ENCODE measurements at regions not wholly inside any gene's neighbourhood (a gene's known extent, or its start where the extent isn't known, plus 50 kb on each side); places are given as distances from the start of the nearest gene placed in this dataset.

GRCh38 chr5:148733601-148734438, 79.5 kb upstream of the HTR4 start:
- H4K91ac ChIP-seq (ENCODE audit: low read depth, low read length), result no peak overlapping the region
- no peaks in the 10 kb centered on the region for H3K27me3 ChIP-seq (ENCODE audit: insufficient read depth, low read length)
- no peak overlapping the region for H2BK120ac ChIP-seq (ENCODE audit: insufficient read depth, low read length, poor library complexity)
- H3K9me3 ChIP-seq (ENCODE audit: insufficient read depth, low read depth, low read length), result no peaks in the 10 kb centered on the region
- H3K14ac ChIP-seq (ENCODE audit: low read length), result no peak overlapping the region
- no peak overlapping the region for H2AK5ac ChIP-seq (ENCODE audit: low read length)
- no peaks in the 10 kb centered on the region for H3K79me1 ChIP-seq (ENCODE audit: low read length)
- no CpG with 5 or more reads among the region's 11 CpGs for WGBS (ENCODE audit: extremely low coverage, insufficient coverage, insufficient read length)
- H3K36me3 ChIP-seq (ENCODE audit: control insufficient read depth in 1 of 2, insufficient read depth in 2 of 2, low read length in 2 of 2), result no peaks in the 10 kb centered on the region
- H4K12ac ChIP-seq (ENCODE audit: low read depth, low read length), result no peak overlapping the region
- H2AFZ ChIP-seq (ENCODE audit: insufficient read depth, low read length, poor library complexity), result no peak overlapping the region
- H3K4ac ChIP-seq (ENCODE audit: low read depth, low read length), result no peak overlapping the region
- DNase-seq, result peak; percentile 74 to 92
- H3K27ac ChIP-seq (ENCODE audit: low read depth, low read length), result no peak overlapping the region
- no peak overlapping the region for H2BK5ac ChIP-seq (ENCODE audit: low read depth, low read length, poor library complexity)
- no peak overlapping the region for H3K18ac ChIP-seq (ENCODE audit: low read length)
- no peak overlapping the region for H3K4me3 ChIP-seq (ENCODE audit: low read depth, low read length)
- no peaks in the 10 kb centered on the region for H3K4me1 ChIP-seq (ENCODE audit: control insufficient read depth in 1 of 2, insufficient read depth in 2 of 2, low read length in 2 of 2)
- no peak overlapping the region for H4K8ac ChIP-seq (ENCODE audit: low read depth, low read length)
- no peaks in the 10 kb centered on the region for H3K79me2 ChIP-seq (ENCODE audit: control insufficient read depth, insufficient read depth, low read length, poor library complexity)
- no peak overlapping the region for H2BK12ac ChIP-seq (ENCODE audit: low read length)
- no peak overlapping the region for H3K4me2 ChIP-seq (ENCODE audit: low read length)
- no peak overlapping the region for H3K23ac ChIP-seq (ENCODE audit: low read length)
- no peak overlapping the region for H3K9ac ChIP-seq (ENCODE audit: low read length)

- no peak overlapping the region for H3K4ac ChIP-seq (ENCODE audit: low read depth, low read length)
- no peak overlapping the region for H2AFZ ChIP-seq (ENCODE audit: insufficient read depth, low read length, poor library complexity)
- no peak overlapping the region for H3K23ac ChIP-seq (ENCODE audit: low read length)
- no peaks in the 10 kb centered on the region for H3K9me3 ChIP-seq (ENCODE audit: insufficient read depth, low read depth, low read length)
- no peak overlapping the region for H2BK5ac ChIP-seq (ENCODE audit: low read depth, low read length, poor library complexity)
- no peaks in the 10 kb centered on the region for H3K79me1 ChIP-seq (ENCODE audit: low read length)
- H3K4me1 ChIP-seq (ENCODE audit: control insufficient read depth in 1 of 2, insufficient read depth in 2 of 2, low read length in 2 of 2), result no peaks in the 10 kb centered on the region
- no peak overlapping the region for H3K18ac ChIP-seq (ENCODE audit: low read length)
- H3K9ac ChIP-seq (ENCODE audit: low read length), result no peak overlapping the region
- H3K4me2 ChIP-seq (ENCODE audit: low read length), result no peak overlapping the region
- no peaks in the 10 kb centered on the region for H3K27me3 ChIP-seq (ENCODE audit: insufficient read depth, low read length)
- H3K27ac ChIP-seq (ENCODE audit: low read depth, low read length), result no peak overlapping the region
- H2AK5ac ChIP-seq (ENCODE audit: low read length), result no peak overlapping the region
- no peak for DNase-seq
- H4K12ac ChIP-seq (ENCODE audit: low read depth, low read length), result no peak overlapping the region
- H2BK120ac ChIP-seq (ENCODE audit: insufficient read depth, low read length, poor library complexity), result no peak overlapping the region
- H4K8ac ChIP-seq (ENCODE audit: low read depth, low read length), result no peak overlapping the region
- no peak overlapping the region for H3K4me3 ChIP-seq (ENCODE audit: low read depth, low read length)
- H2BK12ac ChIP-seq (ENCODE audit: low read length), result no peak overlapping the region
- no peak overlapping the region for H4K91ac ChIP-seq (ENCODE audit: low read depth, low read length)
- H3K36me3 ChIP-seq (ENCODE audit: control insufficient read depth in 1 of 2, insufficient read depth in 2 of 2, low read length in 2 of 2), result no peaks in the 10 kb centered on the region
- no peaks in the 10 kb centered on the region for H3K79me2 ChIP-seq (ENCODE audit: control insufficient read depth, insufficient read depth, low read length, poor library complexity)
- no peak overlapping the region for H3K14ac ChIP-seq (ENCODE audit: low read length)
Observed at GRCh38 chr5:148734518-148734917, 80.2 kb upstream of the HTR4 start.

- Histone ChIP-seq H3K27ac (ENCODE audit: low read depth, low read length) (no peak overlapping the region), H3K14ac (ENCODE audit: low read length) (no peak overlapping the region), H2BK120ac (ENCODE audit: insufficient read depth, low read length, poor library complexity) (no peak overlapping the region), H3K23ac (ENCODE audit: low read length) (peak overlapping the region; percentile 70), H3K79me1 (ENCODE audit: low read length) (no peaks in the 10 kb centered on the region), H3K27me3 (ENCODE audit: insufficient read depth, low read length) (no peaks in the 10 kb centered on the region), H4K8ac (ENCODE audit: low read depth, low read length) (no peak overlapping the region), H3K79me2 (ENCODE audit: control insufficient read depth, insufficient read depth, low read length, poor library complexity) (no peaks in the 10 kb centered on the region), H3K4me1 (ENCODE audit: control insufficient read depth in 1 of 2, insufficient read depth in 2 of 2, low read length in 2 of 2) (no peaks in the 10 kb centered on the region), H4K91ac (ENCODE audit: low read depth, low read length) (no peak overlapping the region), H3K4ac (ENCODE audit: low read depth, low read length) (no peak overlapping the region), H3K4me3 (ENCODE audit: low read depth, low read length) (no peak overlapping the region), H2AFZ (ENCODE audit: insufficient read depth, low read length, poor library complexity) (no peak overlapping the region), H3K9me3 (ENCODE audit: insufficient read depth, low read depth, low read length) (no peaks in the 10 kb centered on the region), H3K9ac (ENCODE audit: low read length) (no peak overlapping the region), H2BK5ac (ENCODE audit: low read depth, low read length, poor library complexity) (no peak overlapping the region), H3K36me3 (ENCODE audit: control insufficient read depth in 1 of 2, insufficient read depth in 2 of 2, low read length in 2 of 2) (no peaks in the 10 kb centered on the region), H4K12ac (ENCODE audit: low read depth, low read length) (no peak overlapping the region), H3K4me2 (ENCODE audit: low read length) (no peak overlapping the region), H2AK5ac (ENCODE audit: low read length) (no peak overlapping the region), H2BK12ac (ENCODE audit: low read length) (no peak overlapping the region), H3K18ac (ENCODE audit: low read length) (no peak overlapping the region)
- DNase-seq, result no peak
- no CpG with 5 or more reads among the region's 2 CpGs for WGBS (ENCODE audit: extremely low coverage, insufficient coverage, insufficient read length)
Observed at GRCh38 chr5:148735301-148735835, 81.0 kb upstream of the HTR4 start.

GRCh38 chr5:148739023-148739422, 84.7 kb upstream of the HTR4 start:
- Histone ChIP-seq H3K27ac (ENCODE audit: low read depth, low read length) (no peak overlapping the region), H3K79me1 (ENCODE audit: low read length) (no peaks in the 10 kb centered on the region), H3K4me1 (ENCODE audit: control insufficient read depth in 1 of 2, insufficient read depth in 2 of 2, low read length in 2 of 2) (no peaks in the 10 kb centered on the region), H3K36me3 (ENCODE audit: control insufficient read depth in 1 of 2, insufficient read depth in 2 of 2, low read length in 2 of 2) (no peaks in the 10 kb centered on the region), H4K8ac (ENCODE audit: low read depth, low read length) (no peak overlapping the region), H3K9me3 (ENCODE audit: insufficient read depth, low read depth, low read length) (no peaks in the 10 kb centered on the region), H4K91ac (ENCODE audit: low read depth, low read length) (no peak overlapping the region), H3K9ac (ENCODE audit: low read length) (no peak overlapping the region), H3K4me3 (ENCODE audit: low read depth, low read length) (no peak overlapping the region), H2BK5ac (ENCODE audit: low read depth, low read length, poor library complexity) (no peak overlapping the region), H2AK5ac (ENCODE audit: low read length) (no peak overlapping the region), H3K4me2 (ENCODE audit: low read length) (no peak overlapping the region), H4K12ac (ENCODE audit: low read depth, low read length) (no peak overlapping the region), H3K23ac (ENCODE audit: low read length) (no peak overlapping the region), H3K4ac (ENCODE audit: low read depth, low read length) (no peak overlapping the region), H2BK120ac (ENCODE audit: insufficient read depth, low read length, poor library complexity) (no peak overlapping the region), H2AFZ (ENCODE audit: insufficient read depth, low read length, poor library complexity) (no peak overlapping the region), H3K27me3 (ENCODE audit: insufficient read depth, low read length) (no peaks in the 10 kb centered on the region), H2BK12ac (ENCODE audit: low read length) (no peak overlapping the region), H3K14ac (ENCODE audit: low read length) (no peak overlapping the region), H3K79me2 (ENCODE audit: control insufficient read depth, insufficient read depth, low read length, poor library complexity) (no peaks in the 10 kb centered on the region), H3K18ac (ENCODE audit: low read length) (no peak overlapping the region)
- DNase-seq, result no peak
- WGBS (ENCODE audit: extremely low coverage, insufficient coverage, insufficient read length), result no CpG with 5 or more reads among the region's 5 CpGs

Data from trophoblast cell (in vitro differentiated cells and primary cell).